ENCODE measurements at regions not wholly inside any gene's neighbourhood (a gene's known extent, or its start where the extent isn't known, plus 50 kb on each side); places are given as distances from the start of the nearest gene placed in this dataset.

- H3K9me3 ChIP-seq (ENCODE audit: control insufficient read depth, insufficient read depth, low read depth, low read length): no peaks in the 10 kb centered on the region
- no peaks in the 10 kb centered on the region for H3K36me3 ChIP-seq (ENCODE audit: control insufficient read depth in 2 of 2, insufficient read depth in 1 of 2, low read length in 2 of 2)
- H3K4me1 ChIP-seq (ENCODE audit: control insufficient read depth, insufficient read depth, low read length): no peaks in the 10 kb centered on the region
- CTCF ChIA-PET: interaction anchor here (0.6 to 0.7 kb wide), 2 partner anchors 58 to 481 kb away, joined by 3 to 4 read pairs; no protein-coding TSS in a partner anchor
- TF ChIP-seq ZNF585B (tag by site-specific recombination; IDR thresholded peaks at IDR 0.05) (no peak), ZNF366 (tag by site-specific recombination; conservative IDR thresholded peaks at IDR 0.05) (no peak), ZNF16 (tag by site-specific recombination; IDR thresholded peaks at IDR 0.05; ENCODE audit: low read depth) (no peak), ZSCAN23 (tag by site-specific recombination; IDR thresholded peaks at IDR 0.05) (no peak), ZNF449 (tag by site-specific recombination; IDR thresholded peaks at IDR 0.05) (no peak), ZNF341 (tag by site-specific recombination; IDR thresholded peaks at IDR 0.05; ENCODE audit: low read depth) (no peak), ZNF549 (tag by site-specific recombination; IDR thresholded peaks at IDR 0.05) (no peak), ZNF629 (tag by site-specific recombination; IDR thresholded peaks at IDR 0.05) (no peak), ZNF560 (tag by site-specific recombination; IDR thresholded peaks at IDR 0.05; ENCODE audit: borderline replicate concordance) (no peak), ZNF302 (tag by site-specific recombination; IDR thresholded peaks at IDR 0.05; ENCODE audit: low read depth) (no peak), ZNF837 (tag by site-specific recombination; IDR thresholded peaks at IDR 0.05) (no peak), HOXC10 (CRISPR knock-in tag; IDR thresholded peaks at IDR 0.05) (no peak), ZNF707 (tag by site-specific recombination; IDR thresholded peaks at IDR 0.05) (no peak), SCRT2 (tag by site-specific recombination; IDR thresholded peaks at IDR 0.05) (no peak), ZNF777 (tag by site-specific recombination; IDR thresholded peaks at IDR 0.05; ENCODE audit: borderline replicate concordance) (no peak), ZNF48 (tag by site-specific recombination; IDR thresholded peaks at IDR 0.05) (no peak), BCL6B (tag by site-specific recombination; IDR thresholded peaks at IDR 0.05) (no peak)
- no peak overlapping the region for H3K4me3 ChIP-seq (ENCODE audit: low read depth, low read length)
- POLR2A ChIA-PET: no interaction called here
- H3K27ac ChIP-seq (ENCODE audit: extremely low read depth, low read depth, low read length): no peak overlapping the region
These were observed 232.1 kb downstream of the CPE start for GRCh38 chr4:165610679-165611437.

- ChIA-PET POLR2A (no interaction called here), CTCF (no interaction called here)
- Histone ChIP-seq H3K36me3 (ENCODE audit: control insufficient read depth in 2 of 2, insufficient read depth in 1 of 2, low read length in 2 of 2) (no peaks in the 10 kb centered on the region), H3K9me3 (ENCODE audit: control insufficient read depth, insufficient read depth, low read depth, low read length) (no peaks in the 10 kb centered on the region), H3K27ac (ENCODE audit: extremely low read depth, low read depth, low read length) (no peak overlapping the region), H3K4me3 (ENCODE audit: low read depth, low read length) (no peak overlapping the region), H3K4me1 (ENCODE audit: control insufficient read depth, insufficient read depth, low read length) (no peaks in the 10 kb centered on the region)
- no peak for TF ChIP-seq PRDM2 (tag by site-specific recombination; IDR thresholded peaks at IDR 0.05; ENCODE audit: borderline replicate concordance)
These were observed 234.1 kb downstream of the CPE start for GRCh38 chr4:165612936-165613335.
